Upper lobe of left lung (tissue), 4 donors: ENCODE measurements at regions not wholly inside any gene's neighbourhood (a gene's known extent, or its start where the extent isn't known, plus 50 kb on each side); places are given as distances from the start of the nearest gene placed in this dataset.

Experiments
- EP300 ChIP-seq, 4 donors: sonication (generic); formaldehyde crosslinking; IDR thresholded peaks; one replicate each; pipeline ENCODE4 v1.5.1; 2017; ENCODE audit warnings: antibody characterized with exemption in 4 of 4, control low read depth in 2 of 4
- POLR2A ChIP-seq, 4 donors: fragments of 450-650 bp; IDR thresholded peaks; one replicate each; pipeline ENCODE4 v1.5.1; 2016 to 2017; ENCODE audit warnings: antibody characterized with exemption in 4 of 4, mild to moderate bottlenecking in 2 of 4
- POLR2AphosphoS5 ChIP-seq, 2 donors: sonication (generic); formaldehyde crosslinking; IDR thresholded peaks; one replicate each; pipeline ENCODE4 v1.5.1; 2017; ENCODE audit warnings: antibody characterized with exemption in 2 of 2
- TF ChIP-seq, protein P1 (sequence below), 6 experiments: fragments of 450-650 bp in 4 of 6; fragments of 200-600 bp in 2 of 6; sonication (generic) in 2 of 6; IDR thresholded peaks; one replicate each; pipeline ENCODE4 v1.5.1; 2016 to 2019; ENCODE audit warnings: antibody characterized with exemption in 6 of 6

GRCh38 chr13:40072663-40073120, 417.2 kb downstream of the COG6 start:
- TF ChIP-seq, protein P1, sequence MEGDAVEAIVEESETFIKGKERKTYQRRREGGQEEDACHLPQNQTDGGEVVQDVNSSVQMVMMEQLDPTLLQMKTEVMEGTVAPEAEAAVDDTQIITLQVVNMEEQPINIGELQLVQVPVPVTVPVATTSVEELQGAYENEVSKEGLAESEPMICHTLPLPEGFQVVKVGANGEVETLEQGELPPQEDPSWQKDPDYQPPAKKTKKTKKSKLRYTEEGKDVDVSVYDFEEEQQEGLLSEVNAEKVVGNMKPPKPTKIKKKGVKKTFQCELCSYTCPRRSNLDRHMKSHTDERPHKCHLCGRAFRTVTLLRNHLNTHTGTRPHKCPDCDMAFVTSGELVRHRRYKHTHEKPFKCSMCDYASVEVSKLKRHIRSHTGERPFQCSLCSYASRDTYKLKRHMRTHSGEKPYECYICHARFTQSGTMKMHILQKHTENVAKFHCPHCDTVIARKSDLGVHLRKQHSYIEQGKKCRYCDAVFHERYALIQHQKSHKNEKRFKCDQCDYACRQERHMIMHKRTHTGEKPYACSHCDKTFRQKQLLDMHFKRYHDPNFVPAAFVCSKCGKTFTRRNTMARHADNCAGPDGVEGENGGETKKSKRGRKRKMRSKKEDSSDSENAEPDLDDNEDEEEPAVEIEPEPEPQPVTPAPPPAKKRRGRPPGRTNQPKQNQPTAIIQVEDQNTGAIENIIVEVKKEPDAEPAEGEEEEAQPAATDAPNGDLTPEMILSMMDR (IDR thresholded peaks at IDR 0.05): no peak
- TF ChIP-seq POLR2A (IDR thresholded peaks at IDR 0.05): no peak
- TF ChIP-seq POLR2AphosphoS5 (IDR thresholded peaks at IDR 0.05): no peak
- no peak for TF ChIP-seq EP300 (IDR thresholded peaks at IDR 0.05)
